ENCODE measurements at regions not wholly inside any gene's neighbourhood (a gene's known extent, or its start where the extent isn't known, plus 50 kb on each side); places are given as distances from the start of the nearest gene placed in this dataset.

DNA sequence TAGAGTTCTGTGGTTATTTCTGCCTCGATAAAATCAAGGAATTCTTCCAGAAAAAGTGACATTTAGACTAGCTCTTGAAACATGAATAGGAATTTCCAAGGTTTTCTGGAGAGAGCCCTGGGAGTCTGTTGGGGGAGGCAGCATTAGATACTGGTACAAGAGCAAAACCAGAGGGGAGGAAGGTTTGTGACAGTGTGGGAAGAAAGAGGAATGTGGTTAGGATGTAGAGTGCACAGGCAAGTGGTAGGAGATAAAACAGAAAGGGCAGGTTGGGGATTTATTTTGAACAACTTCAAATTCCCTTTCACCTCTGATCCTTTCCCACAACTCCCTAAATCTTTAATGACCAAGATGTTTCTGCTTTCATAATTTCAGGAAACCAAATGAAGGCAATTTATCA lies 588.4 kb downstream of the METTL15 start:
- Mint-ChIP-seq H3K27me3 (ENCODE audit: unreplicated experiment) (no peaks in the 10 kb centered on the region), H3K4me1 (ENCODE audit: low read depth, unreplicated experiment) (no peaks in the 10 kb centered on the region), H3K27ac (ENCODE audit: unreplicated experiment) (no peak overlapping the region), H3K36me3 (ENCODE audit: unreplicated experiment) (no peaks in the 10 kb centered on the region), H3K9me3 (ENCODE audit: unreplicated experiment) (no peaks in the 10 kb centered on the region), H3K4me3 (ENCODE audit: unreplicated experiment) (no peak overlapping the region)
- TF ChIP-seq, protein P1, sequence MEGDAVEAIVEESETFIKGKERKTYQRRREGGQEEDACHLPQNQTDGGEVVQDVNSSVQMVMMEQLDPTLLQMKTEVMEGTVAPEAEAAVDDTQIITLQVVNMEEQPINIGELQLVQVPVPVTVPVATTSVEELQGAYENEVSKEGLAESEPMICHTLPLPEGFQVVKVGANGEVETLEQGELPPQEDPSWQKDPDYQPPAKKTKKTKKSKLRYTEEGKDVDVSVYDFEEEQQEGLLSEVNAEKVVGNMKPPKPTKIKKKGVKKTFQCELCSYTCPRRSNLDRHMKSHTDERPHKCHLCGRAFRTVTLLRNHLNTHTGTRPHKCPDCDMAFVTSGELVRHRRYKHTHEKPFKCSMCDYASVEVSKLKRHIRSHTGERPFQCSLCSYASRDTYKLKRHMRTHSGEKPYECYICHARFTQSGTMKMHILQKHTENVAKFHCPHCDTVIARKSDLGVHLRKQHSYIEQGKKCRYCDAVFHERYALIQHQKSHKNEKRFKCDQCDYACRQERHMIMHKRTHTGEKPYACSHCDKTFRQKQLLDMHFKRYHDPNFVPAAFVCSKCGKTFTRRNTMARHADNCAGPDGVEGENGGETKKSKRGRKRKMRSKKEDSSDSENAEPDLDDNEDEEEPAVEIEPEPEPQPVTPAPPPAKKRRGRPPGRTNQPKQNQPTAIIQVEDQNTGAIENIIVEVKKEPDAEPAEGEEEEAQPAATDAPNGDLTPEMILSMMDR (IDR thresholded peaks at IDR 0.05; ENCODE audit: partially characterized antibody, unreplicated experiment): no peak
- no peak for DNase-seq

DNA sequence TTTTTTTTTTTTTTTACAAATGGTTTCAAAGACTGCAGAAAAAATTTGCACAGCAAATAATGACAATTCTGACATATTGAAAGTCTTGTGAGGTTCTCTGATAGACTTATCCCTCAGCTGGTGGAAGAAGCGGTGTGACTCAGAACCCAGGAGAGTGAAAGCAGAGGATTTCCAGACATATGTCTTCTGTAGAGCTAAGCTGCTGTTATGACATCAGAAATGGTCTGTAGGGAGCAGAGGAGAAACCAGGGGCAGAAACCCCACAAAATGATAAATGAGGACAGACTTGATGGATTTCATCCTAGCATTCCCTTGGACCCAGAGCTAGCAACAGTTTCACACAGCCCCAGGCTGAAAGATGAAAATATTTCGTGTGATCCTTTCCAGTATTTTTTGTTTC lies 582.6 kb downstream of the METTL15 start:
- Mint-ChIP-seq H3K27me3 (ENCODE audit: unreplicated experiment) (peaks cover 3% of the 10 kb centered on the region), H3K36me3 (ENCODE audit: unreplicated experiment) (no peaks in the 10 kb centered on the region)
- TF ChIP-seq, protein P1 (IDR thresholded peaks at IDR 0.05; ENCODE audit: partially characterized antibody, unreplicated experiment): no peak

DNA sequence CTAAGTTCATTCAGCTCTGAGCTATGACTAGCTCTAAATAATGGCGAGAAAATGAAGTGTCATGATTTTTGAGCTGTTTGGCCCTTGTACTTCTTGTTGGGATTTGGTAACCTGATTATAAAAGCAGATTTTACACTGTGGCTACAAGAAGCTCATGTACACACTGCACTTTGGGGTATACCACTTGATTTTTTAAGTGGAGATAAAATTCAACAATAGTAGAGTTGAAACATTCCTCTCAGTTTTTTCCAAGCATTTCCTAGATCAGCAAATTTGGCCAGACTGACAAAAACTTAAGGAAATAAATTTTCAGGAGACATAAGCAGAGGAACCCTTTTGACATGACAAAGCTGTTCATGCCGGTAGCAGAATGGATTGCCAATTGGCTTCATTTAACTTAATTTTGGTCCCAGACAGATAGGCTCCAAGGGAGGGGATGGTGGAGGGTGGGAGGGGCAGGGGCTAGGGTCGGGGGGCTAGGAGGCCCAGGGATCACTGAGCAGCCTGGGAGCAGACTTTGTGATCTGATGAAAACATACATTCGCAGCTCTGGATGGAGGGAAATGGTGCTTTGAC lies 575.9 kb downstream of the METTL15 start:
- peaks cover 1% of the 10 kb centered on the region for H3K9me3 Mint-ChIP-seq (ENCODE audit: unreplicated experiment)
- H3K4me3 Mint-ChIP-seq (ENCODE audit: unreplicated experiment): no peak overlapping the region
- peaks cover under 1% of the 10 kb centered on the region for H3K27me3 Mint-ChIP-seq (ENCODE audit: unreplicated experiment)
- DNase-seq: no peak
- no peaks in the 10 kb centered on the region for H3K4me1 Mint-ChIP-seq (ENCODE audit: low read depth, unreplicated experiment)
- TF ChIP-seq, protein P1 (IDR thresholded peaks at IDR 0.05; ENCODE audit: partially characterized antibody, unreplicated experiment): no peak
- H3K36me3 Mint-ChIP-seq (ENCODE audit: unreplicated experiment): no peaks in the 10 kb centered on the region
- H3K27ac Mint-ChIP-seq (ENCODE audit: unreplicated experiment): no peak overlapping the region

More for the DNA sequence above, 582.6 kb downstream of the METTL15 start:
- peaks cover 2% of the 10 kb centered on the region for H3K9me3 Mint-ChIP-seq (ENCODE audit: unreplicated experiment)
- H3K4me1 Mint-ChIP-seq (ENCODE audit: low read depth, unreplicated experiment): no peaks in the 10 kb centered on the region
- DNase-seq: no peak
- H3K27ac Mint-ChIP-seq (ENCODE audit: unreplicated experiment): no peak overlapping the region
- no peak overlapping the region for H3K4me3 Mint-ChIP-seq (ENCODE audit: unreplicated experiment)

DNA sequence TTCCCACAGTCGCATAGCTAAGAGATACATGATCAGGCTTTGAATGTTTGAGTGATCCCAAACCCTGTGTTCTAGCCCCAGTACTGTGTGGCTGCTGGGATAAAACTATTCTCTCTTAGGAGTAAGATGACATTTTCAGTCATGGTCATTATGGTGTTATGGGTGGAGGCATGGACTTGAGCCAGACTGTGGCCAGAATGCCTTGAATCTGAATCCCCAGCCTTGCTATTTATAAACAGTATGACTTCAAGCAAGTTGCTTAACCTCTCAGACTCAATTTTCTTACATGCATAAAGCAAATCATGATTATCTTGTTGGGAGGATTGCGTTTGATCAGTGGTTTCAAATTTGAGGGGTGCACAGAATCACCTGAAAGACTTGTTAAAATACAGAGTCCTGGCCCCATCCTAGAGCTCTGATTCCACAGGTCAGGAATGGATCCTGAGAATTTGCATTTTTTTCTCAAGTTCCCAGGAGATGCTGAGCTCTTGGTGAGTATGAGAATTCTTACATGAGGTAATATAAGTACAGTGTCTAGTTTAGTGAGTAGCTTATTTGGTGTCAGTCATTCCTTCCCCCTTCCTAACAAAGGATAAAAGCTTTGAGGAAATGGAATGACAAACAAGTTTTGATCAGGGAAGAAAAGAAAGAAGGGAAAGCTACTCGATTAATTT lies 571.7 kb downstream of the METTL15 start:
- H3K4me1 Mint-ChIP-seq (ENCODE audit: low read depth, unreplicated experiment): no peaks in the 10 kb centered on the region
- no peak overlapping the region for H3K4me3 Mint-ChIP-seq (ENCODE audit: unreplicated experiment)
- no peaks in the 10 kb centered on the region for H3K9me3 Mint-ChIP-seq (ENCODE audit: unreplicated experiment)
- no peaks in the 10 kb centered on the region for H3K36me3 Mint-ChIP-seq (ENCODE audit: unreplicated experiment)
- no peak for DNase-seq
- TF ChIP-seq, protein P1 (IDR thresholded peaks at IDR 0.05; ENCODE audit: partially characterized antibody, unreplicated experiment): no peak
- no peak overlapping the region for H3K27ac Mint-ChIP-seq (ENCODE audit: unreplicated experiment)
- no peaks in the 10 kb centered on the region for H3K27me3 Mint-ChIP-seq (ENCODE audit: unreplicated experiment)

DNA sequence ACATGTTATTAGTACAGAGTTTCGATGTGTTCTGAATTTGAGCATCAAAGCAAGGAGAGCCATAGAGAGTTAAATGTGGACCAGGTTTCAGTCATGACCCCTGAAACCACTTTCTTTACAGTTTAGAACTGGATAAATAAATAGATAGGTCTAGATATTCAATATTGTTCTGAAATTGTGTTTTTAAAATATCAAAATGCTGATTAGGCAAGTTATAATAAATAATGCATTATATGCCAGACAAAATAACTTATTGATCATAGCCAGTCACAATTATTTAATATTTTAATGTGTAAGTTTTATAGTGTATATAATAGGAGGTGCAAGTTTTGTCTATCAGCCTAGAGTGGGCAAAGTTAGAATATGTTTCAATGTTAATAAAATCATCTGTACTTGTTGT lies 569.5 kb downstream of the METTL15 start:
- Mint-ChIP-seq H3K4me3 (ENCODE audit: unreplicated experiment) (no peak overlapping the region), H3K9me3 (ENCODE audit: unreplicated experiment) (peaks cover 1% of the 10 kb centered on the region), H3K4me1 (ENCODE audit: low read depth, unreplicated experiment) (no peaks in the 10 kb centered on the region), H3K27me3 (ENCODE audit: unreplicated experiment) (no peaks in the 10 kb centered on the region), H3K36me3 (ENCODE audit: unreplicated experiment) (no peaks in the 10 kb centered on the region), H3K27ac (ENCODE audit: unreplicated experiment) (no peak overlapping the region)
- TF ChIP-seq, protein P1 (IDR thresholded peaks at IDR 0.05; ENCODE audit: partially characterized antibody, unreplicated experiment): no peak
- DNase-seq: no peak

Measured in glutamatergic neuron (in vitro differentiated cells).